Thyroid gland (tissue), 4 donors: ENCODE measurements at regions not wholly inside any gene's neighbourhood (a gene's known extent, or its start where the extent isn't known, plus 50 kb on each side); places are given as distances from the start of the nearest gene placed in this dataset.

ENCODE experiments used
- POLR2A ChIP-seq, 2 donors: fragments of 450-650 bp; IDR thresholded peaks; one replicate each; pipeline ENCODE4 v1.6.1; 2017; ENCODE audit warnings: antibody characterized with exemption in 2 of 2, mild to moderate bottlenecking in 2 of 2, moderate library complexity in 1 of 2
- TF ChIP-seq, protein P1 (sequence below), 6 experiments: fragments of 200-600 bp in 3 of 6; fragments of 450-650 bp in 3 of 6; sonication (generic) in 3 of 6; IDR thresholded peaks; one replicate each; pipeline ENCODE4 v1.5.1; 2016 to 2019; ENCODE audit warnings: antibody characterized with exemption in 6 of 6, mild to moderate bottlenecking in 2 of 6, inconsistent platforms in 1 of 6, moderate library complexity in 1 of 6

DNA sequence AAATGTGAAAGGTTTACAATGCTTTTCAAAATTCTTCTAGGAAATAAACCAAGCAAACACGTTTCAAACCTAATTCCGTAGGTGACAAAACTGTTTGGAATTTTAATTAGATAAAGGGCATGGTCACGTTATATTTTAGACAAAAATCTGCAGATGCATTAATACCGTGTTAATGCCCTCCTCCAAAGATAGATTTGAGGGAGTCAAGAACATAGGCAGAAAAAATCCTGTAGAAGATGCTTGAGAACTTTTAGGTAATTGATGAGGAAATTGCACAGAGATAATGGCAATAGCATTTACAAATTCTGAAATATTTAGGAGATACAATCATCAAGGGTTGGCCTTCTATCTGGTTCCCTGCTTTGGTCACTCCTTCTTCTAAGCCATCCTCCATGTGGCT, 212.6 kb downstream of the TMTC3 start:
- TF ChIP-seq, protein P1, sequence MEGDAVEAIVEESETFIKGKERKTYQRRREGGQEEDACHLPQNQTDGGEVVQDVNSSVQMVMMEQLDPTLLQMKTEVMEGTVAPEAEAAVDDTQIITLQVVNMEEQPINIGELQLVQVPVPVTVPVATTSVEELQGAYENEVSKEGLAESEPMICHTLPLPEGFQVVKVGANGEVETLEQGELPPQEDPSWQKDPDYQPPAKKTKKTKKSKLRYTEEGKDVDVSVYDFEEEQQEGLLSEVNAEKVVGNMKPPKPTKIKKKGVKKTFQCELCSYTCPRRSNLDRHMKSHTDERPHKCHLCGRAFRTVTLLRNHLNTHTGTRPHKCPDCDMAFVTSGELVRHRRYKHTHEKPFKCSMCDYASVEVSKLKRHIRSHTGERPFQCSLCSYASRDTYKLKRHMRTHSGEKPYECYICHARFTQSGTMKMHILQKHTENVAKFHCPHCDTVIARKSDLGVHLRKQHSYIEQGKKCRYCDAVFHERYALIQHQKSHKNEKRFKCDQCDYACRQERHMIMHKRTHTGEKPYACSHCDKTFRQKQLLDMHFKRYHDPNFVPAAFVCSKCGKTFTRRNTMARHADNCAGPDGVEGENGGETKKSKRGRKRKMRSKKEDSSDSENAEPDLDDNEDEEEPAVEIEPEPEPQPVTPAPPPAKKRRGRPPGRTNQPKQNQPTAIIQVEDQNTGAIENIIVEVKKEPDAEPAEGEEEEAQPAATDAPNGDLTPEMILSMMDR (IDR thresholded peaks at IDR 0.05), result no peak
- TF ChIP-seq POLR2A (IDR thresholded peaks at IDR 0.05), result no peak
